ENCODE measurements at regions not wholly inside any gene's neighbourhood (a gene's known extent, or its start where the extent isn't known, plus 50 kb on each side); places are given as distances from the start of the nearest gene placed in this dataset.

GRCh38 chr14:104514156-104514848 lies 65.3 kb upstream of the C14orf180 start:
- WGBS = 78% methylated on average over 16 of the region's 16 CpGs
- Histone ChIP-seq H3K27ac (ENCODE audit: low read depth in 1 of 2, low read length in 2 of 2) (no peak overlapping the region), H3K9ac (ENCODE audit: low read depth in 1 of 2, low read length in 2 of 2) (no peak overlapping the region), H3K36me3 (ENCODE audit: control insufficient read depth in 4 of 4, insufficient read depth in 3 of 4, low read depth in 1 of 4, low read length in 3 of 4) (no peaks in the 10 kb centered on the region), H3K27me3 (ENCODE audit: control insufficient read depth in 4 of 4, insufficient read depth in 4 of 4, low read length in 3 of 4) (peaks cover 0 to 6% (median 1%) of the 10 kb centered on the region in 4 donors), H3K9me3 (ENCODE audit: control insufficient read depth in 4 of 4, low read length in 3 of 4) (peaks cover 2 to 7% (median 5%) of the 10 kb centered on the region in 4 donors), H3K4me1 (ENCODE audit: control insufficient read depth in 4 of 4, insufficient read depth in 4 of 4, low read length in 3 of 4) (no peaks in the 10 kb centered on the region), H3K4me3 (ENCODE audit: low read depth in 1 of 3, low read length in 3 of 3) (no peak overlapping the region)
- TF ChIP-seq, protein P1, sequence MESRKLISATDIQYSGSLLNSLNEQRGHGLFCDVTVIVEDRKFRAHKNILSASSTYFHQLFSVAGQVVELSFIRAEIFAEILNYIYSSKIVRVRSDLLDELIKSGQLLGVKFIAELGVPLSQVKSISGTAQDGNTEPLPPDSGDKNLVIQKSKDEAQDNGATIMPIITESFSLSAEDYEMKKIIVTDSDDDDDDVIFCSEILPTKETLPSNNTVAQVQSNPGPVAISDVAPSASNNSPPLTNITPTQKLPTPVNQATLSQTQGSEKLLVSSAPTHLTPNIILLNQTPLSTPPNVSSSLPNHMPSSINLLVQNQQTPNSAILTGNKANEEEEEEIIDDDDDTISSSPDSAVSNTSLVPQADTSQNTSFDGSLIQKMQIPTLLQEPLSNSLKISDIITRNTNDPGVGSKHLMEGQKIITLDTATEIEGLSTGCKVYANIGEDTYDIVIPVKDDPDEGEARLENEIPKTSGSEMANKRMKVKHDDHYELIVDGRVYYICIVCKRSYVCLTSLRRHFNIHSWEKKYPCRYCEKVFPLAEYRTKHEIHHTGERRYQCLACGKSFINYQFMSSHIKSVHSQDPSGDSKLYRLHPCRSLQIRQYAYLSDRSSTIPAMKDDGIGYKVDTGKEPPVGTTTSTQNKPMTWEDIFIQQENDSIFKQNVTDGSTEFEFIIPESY (IDR thresholded peaks at IDR 0.05) = no peak
- TF ChIP-seq HNF4G (IDR thresholded peaks at IDR 0.05) = no peak
- TF ChIP-seq, protein P2, sequence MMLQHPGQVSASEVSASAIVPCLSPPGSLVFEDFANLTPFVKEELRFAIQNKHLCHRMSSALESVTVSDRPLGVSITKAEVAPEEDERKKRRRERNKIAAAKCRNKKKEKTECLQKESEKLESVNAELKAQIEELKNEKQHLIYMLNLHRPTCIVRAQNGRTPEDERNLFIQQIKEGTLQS (IDR thresholded peaks at IDR 0.05) = no peak
- TF ChIP-seq NR2F2 (IDR thresholded peaks at IDR 0.05) = no peak
- TF ChIP-seq FOXA1 (IDR thresholded peaks at IDR 0.05) = no peak
- TF ChIP-seq EGR1 (IDR thresholded peaks at IDR 0.05; ENCODE audit: low read depth in 2 of 2) = no peak
- no peak for TF ChIP-seq GABPA (IDR thresholded peaks at IDR 0.05 in 1 of 2, conservative IDR thresholded peaks at IDR 0.05 in 1 of 2)
- TF ChIP-seq HNF4A (conservative IDR thresholded peaks at IDR 0.05) = no peak
- no peak for TF ChIP-seq TAF1 (conservative IDR thresholded peaks at IDR 0.05)
- TF ChIP-seq JUND (IDR thresholded peaks at IDR 0.05) = no peak
- no peak for TF ChIP-seq SP1 (IDR thresholded peaks at IDR 0.05)
- no peak for TF ChIP-seq YY1 (IDR thresholded peaks at IDR 0.05)
- TF ChIP-seq REST (IDR thresholded peaks at IDR 0.05) = no peak
- no peak for TF ChIP-seq CTCF (IDR thresholded peaks at IDR 0.05; ENCODE audit: low read depth, low read length, missing input control)
- no peak for TF ChIP-seq RAD21 (IDR thresholded peaks at IDR 0.05)
- TF ChIP-seq RXRA (IDR thresholded peaks at IDR 0.05) = no peak
- no peak for TF ChIP-seq MAX (IDR thresholded peaks at IDR 0.05)
- peak; percentile 28 for DNase-seq (ENCODE audit: low spot score)
